MM.1S (cell line): ENCODE measurements at regions not wholly inside any gene's neighbourhood (a gene's known extent, or its start where the extent isn't known, plus 50 kb on each side); places are given as distances from the start of the nearest gene placed in this dataset.

Experiments
- DNase-seq: peaks from one replicate; pipeline ENCODE4 v3.0.0-alpha.2; 2015
- H2AFZ ChIP-seq: fragments of 300-600 bp; sonication (generic); 2 replicates; pipeline ENCODE4 v1.6.0; 2016; ENCODE audit warnings: antibody characterized with exemption, low read length
- H3F3A ChIP-seq: fragments of 300-600 bp; sonication (generic); 2 replicates; pipeline ENCODE4 v1.6.1; 2016; ENCODE audit warnings: mild to moderate bottlenecking, antibody characterized with exemption, low read length, moderate library complexity, mixed read lengths; ENCODE audit not compliant: insufficient read depth
- H3K27ac ChIP-seq: fragments of 300-600 bp; sonication (generic); 2 replicates; pipeline ENCODE4 v1.5.1; 2016; ENCODE audit warnings: mild to moderate bottlenecking, low read length
- H3K27me3 ChIP-seq: fragments of 300-600 bp; sonication (generic); replicated peaks from 2 replicates; pipeline ENCODE4 v1.6.0; 2016; ENCODE audit warnings: low read length; ENCODE audit not compliant: insufficient read depth
- H3K36me3 ChIP-seq: fragments of 300-600 bp; sonication (generic); replicated peaks from 2 replicates; pipeline ENCODE4 v1.6.1; 2016; ENCODE audit warnings: mild to moderate bottlenecking, low read length, mixed read lengths; ENCODE audit not compliant: insufficient read depth
- H3K4me1 ChIP-seq: fragments of 300-600 bp; sonication (generic); 2 replicates; pipeline ENCODE4 v1.6.1; 2016; ENCODE audit warnings: low read length, mixed read lengths
- H3K4me2 ChIP-seq: fragments of 300-600 bp; sonication (generic); 2 replicates; pipeline ENCODE4 v1.6.0; 2016; ENCODE audit warnings: low read depth, low read length
- H3K4me3 ChIP-seq: fragments of 300-600 bp; sonication (generic); 2 replicates; pipeline ENCODE4 v1.5.1; 2016; ENCODE audit warnings: low read length, mixed read lengths
- H3K79me2 ChIP-seq: fragments of 300-600 bp; sonication (generic); 2 replicates; pipeline ENCODE4 v1.6.1; 2016; ENCODE audit warnings: mixed run types, low read length, mixed read lengths
- H3K9ac ChIP-seq: fragments of 300-600 bp; sonication (generic); 2 replicates; pipeline ENCODE4 v1.6.1; 2016; ENCODE audit warnings: low read length, mixed read lengths
- H3K9me2 ChIP-seq: fragments of 300-600 bp; sonication (generic); replicated peaks from 2 replicates; pipeline ENCODE4 v1.6.1; 2016; ENCODE audit warnings: mild to moderate bottlenecking, low read length, mixed read lengths; ENCODE audit not compliant: insufficient read depth
- H3K9me3 ChIP-seq: fragments of 300-600 bp; sonication (generic); replicated peaks from 2 replicates; pipeline ENCODE4 v1.6.1; 2016; ENCODE audit warnings: mild to moderate bottlenecking, low read length, mixed read lengths; ENCODE audit not compliant: insufficient read depth
- H4K20me1 ChIP-seq: fragments of 300-600 bp; sonication (generic); 2 replicates; pipeline ENCODE4 v1.6.1; 2016; ENCODE audit warnings: mild to moderate bottlenecking, low read length, moderate library complexity, mixed read lengths; ENCODE audit not compliant: insufficient read depth
- CTCF ChIP-seq: fragments of 300-600 bp; sonication (generic); IDR thresholded peaks from 2 replicates; pipeline ENCODE4 v1.5.1; 2016; ENCODE audit warnings: antibody characterized with exemption, low read length, mixed read lengths
- EZH2 ChIP-seq: fragments of 300-600 bp; sonication (generic); optimal IDR thresholded peaks from 2 replicates; pipeline ENCODE3; 2017; ENCODE audit warnings: low read depth, mild to moderate bottlenecking, antibody characterized with exemption, low read length, mixed read lengths
- EZH2phosphoT487 ChIP-seq: fragments of 300-600 bp; sonication (generic); IDR thresholded peaks from 2 replicates; pipeline ENCODE4 v1.6.1; 2018; ENCODE audit warnings: antibody characterized with exemption, low read length

GRCh38 chr4:4945021-4945420, 74.2 kb downstream of the CYTL1 start:
- DNase-seq = no peak
- H3K27me3 ChIP-seq = no peaks in the 10 kb centered on the region
- no peak overlapping the region for H3K9ac ChIP-seq
- H3K4me3 ChIP-seq = no peak overlapping the region
- no peaks in the 10 kb centered on the region for H3K36me3 ChIP-seq
- peaks cover 12% of the 10 kb centered on the region for H3F3A ChIP-seq
- no peak overlapping the region for H3K27ac ChIP-seq
- peaks cover 21% of the 10 kb centered on the region for H3K4me1 ChIP-seq
- no peak overlapping the region for H2AFZ ChIP-seq
- no peaks in the 10 kb centered on the region for H3K9me3 ChIP-seq
- TF ChIP-seq EZH2phosphoT487 (no peak), EZH2 (no peak)
- H3K79me2 ChIP-seq = no peaks in the 10 kb centered on the region
- no peaks in the 10 kb centered on the region for H3K9me2 ChIP-seq
- H4K20me1 ChIP-seq = no peaks in the 10 kb centered on the region
- H3K4me2 ChIP-seq = no peak overlapping the region

- no peaks in the 10 kb centered on the region for H3K27me3 ChIP-seq
- H3K27ac ChIP-seq = no peak overlapping the region
- peaks cover 21% of the 10 kb centered on the region for H3K4me1 ChIP-seq
- no peak overlapping the region for H3K9ac ChIP-seq
- TF ChIP-seq EZH2phosphoT487 = no peak
- TF ChIP-seq EZH2 = no peak
- no peak for TF ChIP-seq CTCF
- no peaks in the 10 kb centered on the region for H4K20me1 ChIP-seq
- DNase-seq = no peak
- no peak overlapping the region for H3K4me3 ChIP-seq
- H3K9me3 ChIP-seq = no peaks in the 10 kb centered on the region
- no peaks in the 10 kb centered on the region for H3K79me2 ChIP-seq
- no peaks in the 10 kb centered on the region for H3K9me2 ChIP-seq
- H3K4me2 ChIP-seq = no peak overlapping the region
- no peaks in the 10 kb centered on the region for H3K36me3 ChIP-seq
- H2AFZ ChIP-seq = no peak overlapping the region
- peaks cover 12% of the 10 kb centered on the region for H3F3A ChIP-seq
Measured at GRCh38 chr4:4945829-4946228, 73.4 kb downstream of the CYTL1 start.

GRCh38 chr4:4946416-4946815, 72.8 kb downstream of the CYTL1 start:
- H3K4me3 ChIP-seq = no peak overlapping the region
- no peaks in the 10 kb centered on the region for H3K36me3 ChIP-seq
- no peak overlapping the region for H2AFZ ChIP-seq
- peaks cover 21% of the 10 kb centered on the region for H3K4me1 ChIP-seq
- no peak overlapping the region for H3K4me2 ChIP-seq
- no peak overlapping the region for H3K9ac ChIP-seq
- H3K79me2 ChIP-seq = no peaks in the 10 kb centered on the region
- TF ChIP-seq EZH2phosphoT487 = no peak
- TF ChIP-seq CTCF = no peak
- TF ChIP-seq EZH2 = no peak
- no peaks in the 10 kb centered on the region for H4K20me1 ChIP-seq
- H3K9me2 ChIP-seq = no peaks in the 10 kb centered on the region
- no peak overlapping the region for H3K27ac ChIP-seq
- no peaks in the 10 kb centered on the region for H3K9me3 ChIP-seq
- no peak for DNase-seq
- H3F3A ChIP-seq = peaks cover 12% of the 10 kb centered on the region
- H3K27me3 ChIP-seq = no peaks in the 10 kb centered on the region

- H3K27ac ChIP-seq = no peak overlapping the region
- H3K4me1 ChIP-seq = peaks cover 20% of the 10 kb centered on the region
- no peaks in the 10 kb centered on the region for H3K9me3 ChIP-seq
- no peak overlapping the region for H2AFZ ChIP-seq
- no peaks in the 10 kb centered on the region for H3K36me3 ChIP-seq
- no peak overlapping the region for H3K4me2 ChIP-seq
- no peak for DNase-seq
- H3K9me2 ChIP-seq = no peaks in the 10 kb centered on the region
- peaks cover 12% of the 10 kb centered on the region for H3F3A ChIP-seq
- no peaks in the 10 kb centered on the region for H3K79me2 ChIP-seq
- no peaks in the 10 kb centered on the region for H3K27me3 ChIP-seq
- no peaks in the 10 kb centered on the region for H4K20me1 ChIP-seq
- TF ChIP-seq EZH2phosphoT487 (no peak), CTCF (no peak), EZH2 (no peak)
- no peak overlapping the region for H3K9ac ChIP-seq
- no peak overlapping the region for H3K4me3 ChIP-seq
Measured at GRCh38 chr4:4947721-4948120, 71.5 kb downstream of the CYTL1 start.
